ENCODE measurements at regions not wholly inside any gene's neighbourhood (a gene's known extent, or its start where the extent isn't known, plus 50 kb on each side); places are given as distances from the start of the nearest gene placed in this dataset.

GRCh38 chr20:16946097-16946496, 197.9 kb downstream of the OTOR start:
- TF ChIP-seq REST (IDR thresholded peaks at IDR 0.05; ENCODE audit: insufficient read depth in 1 of 2, low read depth in 2 of 2, low read length in 2 of 2) (no peak), POLR2AphosphoS5 (IDR thresholded peaks at IDR 0.05; ENCODE audit: low read depth, low read length) (no peak), SIN3A (IDR thresholded peaks at IDR 0.05; ENCODE audit: borderline replicate concordance, insufficient read depth, low read length) (no peak), TAF1 (IDR thresholded peaks at IDR 0.05; ENCODE audit: borderline replicate concordance, insufficient read depth, low read length) (no peak)

Measured in PFSK-1 (cell line).